Esophagus squamous epithelium (tissue), 5 donors: ENCODE measurements at regions not wholly inside any gene's neighbourhood (a gene's known extent, or its start where the extent isn't known, plus 50 kb on each side); places are given as distances from the start of the nearest gene placed in this dataset.

Experiments used
- DNase-seq: peaks from one replicate; lab custom pipeline; 2025; lab: John Stamatoyannopoulos, UW
- H3K27ac ChIP-seq, 4 donors: fragments of 200-600 bp; sonication (generic); one replicate each; pipeline ENCODE4 v1.5.1; 2016 to 2019; ENCODE audit warnings: mild to moderate bottlenecking in 1 of 4
- H3K27me3 ChIP-seq, 4 donors: fragments of 200-600 bp; sonication (generic); 1 replicate in 3 of 4; 2 replicates in 1 of 4; pipeline versions ENCODE4 v1.5.1 to v1.6.0; 2017 to 2021; ENCODE audit warnings: antibody characterized with exemption in 1 of 4
- H3K36me3 ChIP-seq, 3 donors: fragments of 200-600 bp; sonication (generic); one replicate each; pipeline ENCODE4 v1.5.1; 2016 to 2019
- H3K4me1 ChIP-seq, 3 donors: fragments of 200-600 bp; sonication (generic); one replicate each; pipeline ENCODE4 v1.5.1; 2017 to 2019
- H3K4me3 ChIP-seq, 4 donors: fragments of 200-600 bp; sonication (generic); 1 replicate in 3 of 4; 2 replicates in 1 of 4; pipeline ENCODE4 v1.5.1; 2016 to 2019; ENCODE audit warnings: mild to moderate bottlenecking in 2 of 4, moderate library complexity in 1 of 4
- H3K9me3 ChIP-seq, 3 donors: fragments of 200-600 bp; sonication (generic); one replicate each; pipeline ENCODE4 v1.5.1; 2016 to 2019
- CTCF ChIP-seq, 6 experiments: fragments of 450-650 bp in 4 of 6; fragments of 200-600 bp in 2 of 6; sonication (generic) in 2 of 6; IDR thresholded peaks; one replicate each; pipeline ENCODE4 v1.5.1; 2016 to 2019; ENCODE audit warnings: antibody characterized with exemption in 6 of 6, mild to moderate bottlenecking in 4 of 6, moderate library complexity in 4 of 6
- POLR2A ChIP-seq, 4 donors: fragments of 450-650 bp; IDR thresholded peaks; one replicate each; pipeline ENCODE4 v1.6.1; 2017; ENCODE audit warnings: antibody characterized with exemption in 4 of 4, mild to moderate bottlenecking in 4 of 4, moderate library complexity in 3 of 4
- WGBS, 2 donors: methylation state at CpG; one replicate each; pipeline ENCODE4 v1.1.5; 2018; 5-methylcytosine and 5-hydroxymethylcytosine counted together
- intact Hi-C: fragments of 100-400 bp; cut with DNase I; formaldehyde crosslinking; loops from one replicate; pipeline ENCODE4 v1.15.0; 2022
- donor health status: DM: yes; HTN: yes; CAD: no.

GRCh38 chr12:115398311-115398781, 714.4 kb upstream of the TBX3 start:
- Histone ChIP-seq H3K36me3 (no peaks in the 10 kb centered on the region), H3K27ac (no peak overlapping the region), H3K9me3 (peaks cover 0 to 10% (median 7%) of the 10 kb centered on the region in 3 donors), H3K4me3 (no peak overlapping the region), H3K27me3 (no peaks in the 10 kb centered on the region), H3K4me1 (no peaks in the 10 kb centered on the region)
- no peak for TF ChIP-seq POLR2A (IDR thresholded peaks at IDR 0.05)
- TF ChIP-seq CTCF (IDR thresholded peaks at IDR 0.05), result peak in 2 of 6 experiments; percentile 3 to 23
- WGBS, 2 donors, result 63 to 80% methylated on average over 2 to 4 of the region's 4 CpGs
- no peak for DNase-seq
- intact Hi-C loops, result no loop called here

GRCh38 chr12:115396567-115396966, 712.6 kb upstream of the TBX3 start:
- H3K27ac ChIP-seq, result no peak overlapping the region
- H3K36me3 ChIP-seq, result no peaks in the 10 kb centered on the region
- no peak for DNase-seq
- H3K27me3 ChIP-seq, result no peaks in the 10 kb centered on the region
- H3K4me1 ChIP-seq, result no peaks in the 10 kb centered on the region
- H3K4me3 ChIP-seq, result no peak overlapping the region
- TF ChIP-seq CTCF (IDR thresholded peaks at IDR 0.05) (no peak), POLR2A (IDR thresholded peaks at IDR 0.05) (no peak)
- peaks cover 0 to 10% (median 7%) of the 10 kb centered on the region in 3 donors for H3K9me3 ChIP-seq
- intact Hi-C loops, result no loop called here

GRCh38 chr12:115394496-115395220, 710.7 kb upstream of the TBX3 start:
- no peak overlapping the region for H3K27ac ChIP-seq
- H3K4me3 ChIP-seq, result no peak overlapping the region
- peaks cover 0 to 10% (median 7%) of the 10 kb centered on the region in 3 donors for H3K9me3 ChIP-seq
- 15 to 21% methylated on average over 5 of the region's 5 CpGs for WGBS, 2 donors
- no peak for DNase-seq
- no peaks in the 10 kb centered on the region for H3K36me3 ChIP-seq
- intact Hi-C loops, result no loop called here
- no peaks in the 10 kb centered on the region for H3K27me3 ChIP-seq
- H3K4me1 ChIP-seq, result no peaks in the 10 kb centered on the region
- TF ChIP-seq POLR2A (IDR thresholded peaks at IDR 0.05) (no peak), CTCF (IDR thresholded peaks at IDR 0.05) (no peak)

GRCh38 chr12:115388139-115388538, 704.2 kb upstream of the TBX3 start:
- Histone ChIP-seq H3K36me3 (no peaks in the 10 kb centered on the region), H3K4me3 (no peak overlapping the region), H3K27me3 (no peaks in the 10 kb centered on the region), H3K4me1 (peaks cover 0 to 26% (median 2%) of the 10 kb centered on the region in 3 donors), H3K9me3 (no peaks in the 10 kb centered on the region), H3K27ac (no peak overlapping the region)
- no peak for DNase-seq
- WGBS, 2 donors, result 59 to 79% methylated on average over 6 of the region's 6 CpGs
- TF ChIP-seq CTCF (IDR thresholded peaks at IDR 0.05), result no peak
- TF ChIP-seq POLR2A (IDR thresholded peaks at IDR 0.05), result no peak
- intact Hi-C loops, result no loop called here

GRCh38 chr12:115387467-115387901, 703.5 kb upstream of the TBX3 start:
- H3K4me1 ChIP-seq, result peaks cover 0 to 30% (median 4%) of the 10 kb centered on the region in 3 donors
- H3K9me3 ChIP-seq, result no peaks in the 10 kb centered on the region
- no peak overlapping the region for H3K4me3 ChIP-seq
- no peak overlapping the region for H3K27ac ChIP-seq
- no peaks in the 10 kb centered on the region for H3K27me3 ChIP-seq
- DNase-seq, result no peak
- WGBS, 2 donors, result 58 to 59% methylated on average over 5 of the region's 5 CpGs
- H3K36me3 ChIP-seq, result no peaks in the 10 kb centered on the region
- intact Hi-C loops, result no loop called here
- TF ChIP-seq CTCF (IDR thresholded peaks at IDR 0.05) (no peak), POLR2A (IDR thresholded peaks at IDR 0.05) (no peak)
